HK-2 (cell line): ENCODE measurements at regions not wholly inside any gene's neighbourhood (a gene's known extent, or its start where the extent isn't known, plus 50 kb on each side); places are given as distances from the start of the nearest gene placed in this dataset.
"Not testable (repeated sequence)": the region's sequence is repeated elsewhere in the genome, so short reads cannot be mapped to it uniquely, and the experiment has no call there.

Source experiments
- DNase-seq: peaks from one replicate; pipeline ENCODE4 v3.0.0-alpha.2; 2018; ENCODE audit not compliant: unreplicated experiment

GRCh38 chr12:111154147-111154834, 214.6 kb downstream of the PHETA1 start:
- no peak for DNase-seq

- DNase-seq: no peak
Measured at GRCh38 chr12:111152561-111152960, 216.3 kb downstream of the PHETA1 start.

- DNase-seq: no peak
Measured at GRCh38 chr12:111150921-111151840, 217.7 kb downstream of the PHETA1 start.

GRCh38 chr12:111150360-111150759, 218.5 kb downstream of the PHETA1 start:
- no peak for DNase-seq

GRCh38 chr12:111149299-111149698, 219.6 kb downstream of the PHETA1 start:
- no peak for DNase-seq

GRCh38 chr12:111148005-111148404, 220.9 kb downstream of the PHETA1 start:
- DNase-seq: no peak

DNA sequence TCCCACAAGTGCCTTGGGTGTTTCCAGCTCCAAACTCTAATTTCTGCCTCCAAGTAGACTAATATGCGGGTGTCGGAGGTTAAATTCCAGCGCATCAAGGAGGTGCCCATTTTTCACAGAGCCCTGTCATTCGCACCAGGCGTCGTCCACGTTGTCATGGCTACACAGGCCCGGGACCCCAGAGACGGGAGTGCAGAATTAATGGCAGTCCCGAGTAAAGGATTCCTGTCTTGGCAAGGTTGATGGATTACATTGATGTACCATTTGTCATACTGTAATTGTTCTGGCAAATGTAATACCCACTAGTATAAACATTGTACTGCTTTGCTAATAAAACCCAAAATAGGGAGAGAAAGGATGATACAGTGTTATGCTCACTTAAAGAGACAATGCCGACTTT, 222.9 kb upstream of the MYL2 start:
- no peak for DNase-seq

DNA sequence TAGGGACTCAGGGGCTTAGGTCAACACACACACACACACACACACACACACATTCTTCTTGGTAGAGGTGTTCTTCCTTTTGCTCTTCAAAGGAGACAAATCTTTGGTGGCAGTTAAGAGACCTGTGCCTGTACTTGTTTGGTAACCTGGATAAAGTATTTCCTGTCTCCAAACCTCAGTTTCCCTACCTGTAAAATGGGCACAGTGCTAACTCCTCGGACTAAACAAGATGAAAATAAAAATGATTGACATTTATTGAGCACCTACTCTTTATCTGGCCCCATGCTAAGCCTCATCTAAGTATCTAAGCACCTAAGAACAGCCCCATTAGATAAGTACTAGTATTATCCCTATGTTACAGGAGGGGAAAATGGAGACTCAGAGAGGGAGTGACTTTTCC, 220.8 kb upstream of the MYL2 start:
- no peak for DNase-seq

GRCh38 chr12:111138016-111138415, 217.6 kb upstream of the MYL2 start:
- no peak for DNase-seq

- DNase-seq: no peak
Measured at GRCh38 chr12:111135293-111135832, 215.0 kb upstream of the MYL2 start.

GRCh38 chr12:111130336-111130735, 210.0 kb upstream of the MYL2 start:
- no peak for DNase-seq

DNA sequence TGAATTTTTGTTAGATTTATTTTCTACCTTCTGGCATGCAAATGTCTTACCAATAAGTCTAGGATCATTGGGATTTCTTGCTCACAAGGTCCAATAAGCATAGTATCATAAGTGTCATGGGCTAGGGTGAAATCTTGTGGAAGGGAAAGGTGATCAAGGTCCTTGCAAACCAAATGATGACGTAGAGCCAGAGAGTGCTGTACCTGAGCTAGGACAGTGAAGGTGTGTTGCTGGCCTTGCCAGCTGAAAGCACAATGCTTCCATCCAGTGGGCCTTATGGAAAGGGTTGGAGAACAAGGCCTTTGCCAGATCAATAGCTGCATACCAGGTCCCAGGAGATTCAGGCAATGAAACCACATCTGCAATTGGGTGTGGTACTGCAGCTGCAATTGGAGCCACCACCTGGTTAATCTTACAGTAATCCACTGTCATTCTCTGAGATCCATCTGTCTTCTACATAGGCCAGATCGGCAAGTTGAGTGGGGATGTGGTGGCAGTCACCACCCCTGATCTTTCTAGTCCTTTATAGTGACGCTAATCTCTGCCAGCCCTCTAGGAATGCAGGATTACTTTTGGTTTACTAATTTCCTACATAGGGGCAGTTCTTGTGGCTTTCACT, 208.9 kb upstream of the MYL2 start:
- DNase-seq: no peak

GRCh38 chr12:111126331-111126730, 206.0 kb upstream of the MYL2 start:
- no peak for DNase-seq

DNA sequence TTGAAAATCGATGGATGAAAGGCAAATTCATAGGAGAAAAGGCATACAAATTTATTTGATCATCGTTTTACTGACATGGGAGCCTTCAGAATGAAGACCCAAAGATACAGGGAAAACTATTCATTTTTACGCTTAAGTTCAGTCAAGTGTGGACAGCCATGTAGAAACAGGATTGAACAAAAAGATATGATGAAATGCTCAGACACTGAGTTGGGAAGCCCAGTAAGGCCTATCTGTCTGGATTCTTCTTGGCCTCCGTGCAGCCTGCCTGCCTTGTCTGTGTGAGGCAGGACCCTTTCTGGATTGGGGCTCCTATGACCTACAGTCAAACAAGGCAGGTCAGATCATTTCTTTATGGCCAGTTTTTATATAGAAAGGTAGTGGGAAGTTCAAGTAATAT, 203.8 kb upstream of the MYL2 start:
- no peak for DNase-seq

GRCh38 chr12:111123390-111123789, 203.0 kb upstream of the MYL2 start:
- DNase-seq: no peak

DNA sequence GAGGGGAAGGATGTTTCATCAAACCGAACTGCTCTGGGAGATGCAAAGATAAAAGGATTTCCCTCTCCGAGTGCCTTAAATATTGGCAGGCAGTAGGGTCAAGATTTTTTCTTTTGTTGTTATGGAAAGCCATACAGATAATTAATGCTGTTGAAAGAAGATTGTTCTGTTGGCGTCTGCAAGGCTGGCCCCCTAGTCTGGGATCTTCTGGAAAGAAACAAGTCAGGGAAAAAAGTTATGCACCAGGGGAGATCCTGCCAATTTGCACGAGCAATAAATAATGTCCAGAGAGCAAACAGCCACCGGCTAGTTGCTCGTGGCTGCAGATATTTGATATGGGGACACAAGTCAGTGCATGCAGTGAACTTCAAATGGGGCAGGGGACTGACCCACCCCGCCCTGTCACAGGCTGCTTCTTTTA, 202.1 kb upstream of the MYL2 start:
- DNase-seq: no peak

DNA sequence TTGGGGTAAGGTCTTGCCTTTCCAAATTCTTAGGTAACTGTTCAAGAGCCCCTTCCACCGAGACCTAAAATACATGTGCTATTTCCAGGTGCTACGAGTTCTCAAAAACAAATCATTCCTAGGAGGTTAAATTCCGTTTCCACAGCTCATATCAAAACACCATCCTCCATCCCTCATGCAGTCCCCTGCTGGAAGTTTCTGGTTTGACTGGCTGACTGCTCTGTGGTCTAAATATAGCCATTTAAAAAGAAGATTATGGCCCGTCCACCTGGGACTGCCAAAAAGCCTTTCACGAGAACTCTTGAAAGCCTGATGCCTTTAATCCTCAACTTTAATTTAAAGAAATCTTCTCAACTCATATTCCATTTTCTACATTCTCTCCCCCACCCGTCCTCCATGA, 201.5 kb upstream of the MYL2 start:
- DNase-seq: no peak

GRCh38 chr12:111120578-111120977, 200.2 kb upstream of the MYL2 start:
- DNase-seq: no peak

DNA sequence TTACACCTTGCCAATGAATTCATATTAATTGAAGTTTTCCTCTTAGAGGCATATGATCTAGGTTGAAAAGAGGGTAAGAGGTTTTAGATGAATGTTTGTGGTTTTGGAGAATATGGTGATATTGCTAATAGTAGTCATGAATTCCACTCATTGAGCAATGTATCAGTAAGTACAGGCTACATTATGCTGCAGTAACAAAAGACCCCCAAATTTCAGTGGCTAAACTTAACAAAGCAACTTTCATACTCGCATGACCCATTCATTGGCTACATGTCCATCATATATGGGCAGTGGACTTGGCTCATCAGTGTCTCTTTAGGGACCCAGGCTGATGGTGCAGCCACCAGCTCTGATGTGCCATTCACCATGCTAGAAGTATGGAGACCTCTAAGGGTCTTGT, 196.6 kb upstream of the MYL2 start:
- no peak for DNase-seq

DNA sequence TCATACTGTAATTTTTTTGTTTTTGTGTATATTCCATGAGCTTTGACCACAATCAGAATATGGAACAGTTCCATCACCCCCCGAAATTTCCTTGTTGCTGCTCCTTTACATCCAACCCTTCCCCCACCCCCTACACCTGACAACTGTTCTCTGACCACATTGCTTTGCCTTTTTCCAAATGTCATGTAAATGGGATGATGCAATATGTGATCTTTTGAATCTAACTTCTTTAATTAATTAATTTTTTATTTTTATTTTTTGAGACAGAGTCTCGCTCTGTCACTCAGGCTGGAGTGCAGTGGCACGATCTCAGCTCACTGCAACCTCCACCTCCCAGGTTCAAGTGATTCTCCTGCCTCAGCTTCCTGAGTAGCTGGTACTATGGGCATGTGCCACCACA, 192.9 kb upstream of the MYL2 start:
- not testable (repeated sequence) for DNase-seq

- DNase-seq: no peak
Measured at GRCh38 chr12:111112311-111113098, 192.1 kb upstream of the MYL2 start.

- no peak for DNase-seq
Measured at GRCh38 chr12:111111681-111112080, 191.3 kb upstream of the MYL2 start.
